CD14-positive monocyte (primary cell): ENCODE measurements at regions not wholly inside any gene's neighbourhood (a gene's known extent, or its start where the extent isn't known, plus 50 kb on each side); places are given as distances from the start of the nearest gene placed in this dataset.

Experiments
- DNase-seq, 3 donors: peaks; one replicate each; pipeline ENCODE4 v3.0.0-alpha.2; 2011 to 2022
- H2AFZ ChIP-seq: 2 replicates; pipeline ENCODE4 v1.6.0; 2012; ENCODE audit warnings: mild to moderate bottlenecking, low read depth, low read length, inconsistent platforms; ENCODE audit not compliant: insufficient read depth, poor library complexity, severe bottlenecking
- H3K27ac ChIP-seq, 2 donors: 1 replicate in 1 of 2; 2 replicates in 1 of 2; pipeline ENCODE4 v1.5.1; 2012 to 2013; ENCODE audit warnings: low read length in 2 of 2, control low read depth in 1 of 2, inconsistent platforms in 1 of 2, low read depth in 1 of 2, mild to moderate bottlenecking in 1 of 2
- H3K27me3 ChIP-seq, 2 donors: one replicate each; pipeline versions ENCODE4 v1.6.0 to v1.6.1; 2011 to 2013; ENCODE audit warnings: low read length in 2 of 2; ENCODE audit not compliant: control insufficient read depth in 2 of 2, insufficient read depth in 2 of 2
- H3K36me3 ChIP-seq, 2 donors: replicated peaks in 1 of 2; 1 replicate in 1 of 2; 2 replicates in 1 of 2; pipeline versions ENCODE4 v1.5.1 to v1.6.1; 2012 to 2013; ENCODE audit warnings: low read length in 2 of 2, control low read depth in 1 of 2, inconsistent platforms in 1 of 2, mild to moderate bottlenecking in 1 of 2; ENCODE audit not compliant: insufficient read depth in 2 of 2, control insufficient read depth in 1 of 2
- H3K4me1 ChIP-seq, 2 donors: 1 replicate in 1 of 2; 2 replicates in 1 of 2; pipeline versions ENCODE4 v1.5.1 to v1.6.1; 2012 to 2013; ENCODE audit warnings: low read length in 2 of 2, control low read depth in 1 of 2, inconsistent platforms in 1 of 2, mild to moderate bottlenecking in 1 of 2, moderate library complexity in 1 of 2; ENCODE audit not compliant: insufficient read depth in 2 of 2, control insufficient read depth in 1 of 2
- H3K4me2 ChIP-seq: replicated peaks from 2 replicates; pipeline ENCODE3; 2012; ENCODE audit warnings: low read length, moderate library complexity, mild to moderate bottlenecking; ENCODE audit not compliant: poor library complexity, severe bottlenecking; ENCODE audit errors: extremely low read depth
- H3K4me3 ChIP-seq, 3 experiments: fragments of 200-600 bp in 1 of 3; sonication (generic) in 1 of 3; replicated peaks in 1 of 3; 1 replicate in 2 of 3; 2 replicates in 1 of 3; pipeline ENCODE4 v1.5.1; 2011 to 2013; ENCODE audit warnings: low read length in 3 of 3, mild to moderate bottlenecking in 3 of 3, control low read depth in 2 of 3, low read depth in 2 of 3, inconsistent platforms in 1 of 3, moderate library complexity in 1 of 3
- H3K79me2 ChIP-seq: 2 replicates; pipeline ENCODE4 v1.6.0; 2012; ENCODE audit warnings: mild to moderate bottlenecking, control low read depth, inconsistent platforms, low read length, moderate library complexity; ENCODE audit not compliant: insufficient read depth
- H3K9ac ChIP-seq: 2 replicates; pipeline ENCODE4 v1.6.0; 2017; ENCODE audit warnings: low read length, mild to moderate bottlenecking; ENCODE audit not compliant: insufficient read depth, poor library complexity, severe bottlenecking
- H3K9me3 ChIP-seq, 2 donors: replicated peaks in 1 of 2; 1 replicate in 1 of 2; 2 replicates in 1 of 2; pipeline versions ENCODE4 v1.5.1 to v1.6.1; 2012 to 2013; ENCODE audit warnings: low read length in 2 of 2, control low read depth in 1 of 2; ENCODE audit not compliant: control insufficient read depth in 1 of 2, insufficient read depth in 1 of 2
- H4K20me1 ChIP-seq: 2 replicates; pipeline ENCODE4 v1.6.0; 2012; ENCODE audit warnings: mild to moderate bottlenecking, low read length, control low read depth, moderate library complexity; ENCODE audit not compliant: insufficient read depth
- H3K27ac Mint-ChIP-seq, 7 donors: one replicate each; pipeline ENCODE4 v1.8.0; 2020; ENCODE audit warnings: mild to moderate bottlenecking in 7 of 7, mixed read lengths in 7 of 7, moderate library complexity in 6 of 7, inconsistent platforms in 2 of 7
- H3K27me3 Mint-ChIP-seq, 3 donors: one replicate each; pipeline ENCODE4 v1.8.0; 2021 to 2022; ENCODE audit warnings: low read depth in 3 of 3, mild to moderate bottlenecking in 3 of 3, mixed read lengths in 3 of 3, moderate library complexity in 3 of 3, inconsistent platforms in 1 of 3
- H3K36me3 Mint-ChIP-seq, 2 donors: one replicate each; pipeline ENCODE4 v1.8.0; 2020; ENCODE audit warnings: mixed read lengths in 2 of 2, inconsistent platforms in 1 of 2, mild to moderate bottlenecking in 1 of 2
- H3K4me1 Mint-ChIP-seq: one replicate; pipeline ENCODE4 v1.8.0; 2020; ENCODE audit warnings: mild to moderate bottlenecking, mixed read lengths
- H3K4me3 Mint-ChIP-seq, 2 donors: one replicate each; pipeline ENCODE4 v1.8.0; 2020; ENCODE audit warnings: mild to moderate bottlenecking in 2 of 2, mixed read lengths in 2 of 2, moderate library complexity in 1 of 2
- H3K9me3 Mint-ChIP-seq, 7 donors: one replicate each; pipeline ENCODE4 v1.8.0; 2020 to 2022; ENCODE audit warnings: mixed read lengths in 7 of 7, mild to moderate bottlenecking in 6 of 7, moderate library complexity in 6 of 7, inconsistent platforms in 2 of 7
- CTCF ChIP-seq: fragments of 200-600 bp; IDR thresholded peaks from one replicate; pipeline ENCODE4 v1.8.0; 2022; ENCODE audit warnings: antibody characterized with exemption, mild to moderate bottlenecking
- WGBS: methylation state at CpG from one replicate; pipeline ENCODE4 v1.1.5; 2013; ENCODE audit warnings: missing lambda C conversion rate; ENCODE audit not compliant: insufficient coverage; 5-methylcytosine and 5-hydroxymethylcytosine counted together
- intact Hi-C, 2 donors: fragments of 100-400 bp; cut with micrococcal nuclease; formaldehyde crosslinking; loops; one replicate each; pipeline versions ENCODE4 v1.15.0 to v1.15.1; 2023

- H3K4me3 Mint-ChIP-seq: no peak overlapping the region
- DNase-seq: no peak
- H4K20me1 ChIP-seq: no peaks in the 10 kb centered on the region
- H2AFZ ChIP-seq: no peak overlapping the region
- no peak overlapping the region for H3K9ac ChIP-seq
- no peaks in the 10 kb centered on the region for H3K4me1 ChIP-seq
- H3K27ac Mint-ChIP-seq: peak overlapping the region in 2 of 7 donors; percentile 22 to 32
- H3K4me2 ChIP-seq: no peak overlapping the region
- no peak for TF ChIP-seq CTCF
- peaks cover 0 to 2% (median 0%) of the 10 kb centered on the region in 7 donors for H3K9me3 Mint-ChIP-seq
- H3K4me3 ChIP-seq: no peak overlapping the region
- no peaks in the 10 kb centered on the region for H3K79me2 ChIP-seq
- no peak overlapping the region for H3K27ac ChIP-seq
- peaks cover 0 to 2% (median 0%) of the 10 kb centered on the region in 3 donors for H3K27me3 Mint-ChIP-seq
- intact Hi-C loops: no loop called here
- WGBS: 69% methylated on average over 2 of the region's 2 CpGs
- no peaks in the 10 kb centered on the region for H3K36me3 Mint-ChIP-seq
- no peaks in the 10 kb centered on the region for H3K36me3 ChIP-seq
- H3K9me3 ChIP-seq: peaks cover 0 to 2% of the 10 kb centered on the region in 2 donors
- H3K4me1 Mint-ChIP-seq: no peaks in the 10 kb centered on the region
- H3K27me3 ChIP-seq: no peaks in the 10 kb centered on the region
Observed at GRCh38 chr9:115295734-115296133, 177.8 kb upstream of the TNC start.

- DNase-seq: no peak
- Mint-ChIP-seq H3K9me3 (peaks cover 0 to 2% (median 0%) of the 10 kb centered on the region in 7 donors), H3K27me3 (peaks cover 0 to 2% (median 0%) of the 10 kb centered on the region in 3 donors), H3K36me3 (no peaks in the 10 kb centered on the region), H3K27ac (no peak overlapping the region), H3K4me3 (no peak overlapping the region), H3K4me1 (no peaks in the 10 kb centered on the region)
- no peaks in the 10 kb centered on the region for H3K4me1 ChIP-seq
- no peak overlapping the region for H3K27ac ChIP-seq
- H4K20me1 ChIP-seq: no peaks in the 10 kb centered on the region
- WGBS: no CpG with 5 or more reads among the region's 1 CpG
- no peaks in the 10 kb centered on the region for H3K79me2 ChIP-seq
- no peak overlapping the region for H3K4me3 ChIP-seq
- H2AFZ ChIP-seq: no peak overlapping the region
- intact Hi-C loops: no loop called here
- H3K4me2 ChIP-seq: no peak overlapping the region
- H3K36me3 ChIP-seq: no peaks in the 10 kb centered on the region
- no peak for TF ChIP-seq CTCF
- H3K9ac ChIP-seq: no peak overlapping the region
- no peaks in the 10 kb centered on the region for H3K27me3 ChIP-seq
- peaks cover 0 to 2% of the 10 kb centered on the region in 2 donors for H3K9me3 ChIP-seq
Observed at GRCh38 chr9:115296831-115297565, 179.0 kb upstream of the TNC start.
